Ovary (tissue), 3 donors: ENCODE measurements at regions not wholly inside any gene's neighbourhood (a gene's known extent, or its start where the extent isn't known, plus 50 kb on each side); places are given as distances from the start of the nearest gene placed in this dataset.

Experiments used
- CTCF ChIP-seq, 3 donors: fragments of 450-650 bp in 2 of 3; fragments of 200-600 bp in 1 of 3; IDR thresholded peaks; one replicate each; pipeline versions ENCODE4 v1.5.1 to v1.8.0; 2016 to 2022; ENCODE audit warnings: antibody characterized with exemption in 3 of 3, mild to moderate bottlenecking in 1 of 3
- POLR2A ChIP-seq: fragments of 450-650 bp; IDR thresholded peaks from one replicate; pipeline ENCODE4 v1.6.1; 2017; ENCODE audit warnings: antibody characterized with exemption, mild to moderate bottlenecking, moderate library complexity
- donor health status: DM: no; HTN: no; CAD: no.

- TF ChIP-seq CTCF (IDR thresholded peaks at IDR 0.05) (no peak), POLR2A (no peak)
Measured at GRCh38 chr2:105519516-105519915, 120.7 kb upstream of the FHL2 start.
